ENCODE measurements at regions not wholly inside any gene's neighbourhood (a gene's known extent, or its start where the extent isn't known, plus 50 kb on each side); places are given as distances from the start of the nearest gene placed in this dataset.
A peak's percentile ranks its signal among the peaks of the same experiment; 100 is the strongest.

DNA sequence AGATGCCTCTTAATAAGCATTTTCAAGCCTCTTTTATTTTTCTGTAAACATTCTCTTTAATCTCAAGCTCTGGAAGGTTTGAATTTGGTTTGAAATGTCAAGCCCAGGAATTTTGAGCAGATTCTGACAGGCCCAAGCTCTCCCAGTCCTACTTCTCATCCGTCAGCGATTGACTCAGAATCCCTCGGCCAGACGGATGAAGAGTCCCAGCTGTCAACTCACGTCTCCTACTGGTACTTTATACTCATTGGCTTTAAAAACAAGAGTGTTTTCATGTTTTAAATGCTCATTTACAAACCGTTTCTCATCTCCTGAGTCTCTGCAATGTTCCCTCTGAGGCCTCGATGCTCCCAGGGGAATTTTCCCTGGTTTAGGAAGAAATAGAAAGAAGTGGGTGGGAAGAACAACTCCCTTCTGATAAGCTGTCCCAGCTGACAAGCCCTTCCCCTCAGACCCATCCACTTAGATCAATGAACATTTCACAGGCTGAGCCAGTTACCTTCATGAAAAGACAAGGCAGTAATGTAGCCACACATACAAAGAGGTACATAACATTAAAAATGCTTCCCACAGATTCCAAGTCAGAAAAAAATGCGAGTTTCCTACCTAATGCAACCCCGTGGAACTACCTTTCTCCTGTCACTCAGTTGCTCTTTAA lies 478.2 kb upstream of the DPH6 start:
- H3K27ac ChIP-seq = no peak overlapping the region
- no peaks in the 10 kb centered on the region for H3K4me1 ChIP-seq
- no peak for ATAC-seq
- no peak for FAIRE-seq
- no peak for DNase-seq (ENCODE audit: low read depth in 1 of 2, low spot score in 1 of 2)
- ChIA-PET CTCF (interaction anchor here (0.6 kb wide), 1 partner anchor 14 kb away, joined by 3 read pairs; no protein-coding TSS in a partner anchor), POLR2A (no interaction called here)
- no peak overlapping the region for H3K4me3 ChIP-seq
- TF ChIP-seq, protein P1, sequence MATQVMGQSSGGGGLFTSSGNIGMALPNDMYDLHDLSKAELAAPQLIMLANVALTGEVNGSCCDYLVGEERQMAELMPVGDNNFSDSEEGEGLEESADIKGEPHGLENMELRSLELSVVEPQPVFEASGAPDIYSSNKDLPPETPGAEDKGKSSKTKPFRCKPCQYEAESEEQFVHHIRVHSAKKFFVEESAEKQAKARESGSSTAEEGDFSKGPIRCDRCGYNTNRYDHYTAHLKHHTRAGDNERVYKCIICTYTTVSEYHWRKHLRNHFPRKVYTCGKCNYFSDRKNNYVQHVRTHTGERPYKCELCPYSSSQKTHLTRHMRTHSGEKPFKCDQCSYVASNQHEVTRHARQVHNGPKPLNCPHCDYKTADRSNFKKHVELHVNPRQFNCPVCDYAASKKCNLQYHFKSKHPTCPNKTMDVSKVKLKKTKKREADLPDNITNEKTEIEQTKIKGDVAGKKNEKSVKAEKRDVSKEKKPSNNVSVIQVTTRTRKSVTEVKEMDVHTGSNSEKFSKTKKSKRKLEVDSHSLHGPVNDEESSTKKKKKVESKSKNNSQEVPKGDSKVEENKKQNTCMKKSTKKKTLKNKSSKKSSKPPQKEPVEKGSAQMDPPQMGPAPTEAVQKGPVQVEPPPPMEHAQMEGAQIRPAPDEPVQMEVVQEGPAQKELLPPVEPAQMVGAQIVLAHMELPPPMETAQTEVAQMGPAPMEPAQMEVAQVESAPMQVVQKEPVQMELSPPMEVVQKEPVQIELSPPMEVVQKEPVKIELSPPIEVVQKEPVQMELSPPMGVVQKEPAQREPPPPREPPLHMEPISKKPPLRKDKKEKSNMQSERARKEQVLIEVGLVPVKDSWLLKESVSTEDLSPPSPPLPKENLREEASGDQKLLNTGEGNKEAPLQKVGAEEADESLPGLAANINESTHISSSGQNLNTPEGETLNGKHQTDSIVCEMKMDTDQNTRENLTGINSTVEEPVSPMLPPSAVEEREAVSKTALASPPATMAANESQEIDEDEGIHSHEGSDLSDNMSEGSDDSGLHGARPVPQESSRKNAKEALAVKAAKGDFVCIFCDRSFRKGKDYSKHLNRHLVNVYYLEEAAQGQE (IDR thresholded peaks at IDR 0.05) = no peak
- TF ChIP-seq, protein P2, sequence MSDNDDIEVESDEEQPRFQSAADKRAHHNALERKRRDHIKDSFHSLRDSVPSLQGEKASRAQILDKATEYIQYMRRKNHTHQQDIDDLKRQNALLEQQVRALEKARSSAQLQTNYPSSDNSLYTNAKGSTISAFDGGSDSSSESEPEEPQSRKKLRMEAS (IDR thresholded peaks at IDR 0.05) = no peak
- TF ChIP-seq, protein P3, sequence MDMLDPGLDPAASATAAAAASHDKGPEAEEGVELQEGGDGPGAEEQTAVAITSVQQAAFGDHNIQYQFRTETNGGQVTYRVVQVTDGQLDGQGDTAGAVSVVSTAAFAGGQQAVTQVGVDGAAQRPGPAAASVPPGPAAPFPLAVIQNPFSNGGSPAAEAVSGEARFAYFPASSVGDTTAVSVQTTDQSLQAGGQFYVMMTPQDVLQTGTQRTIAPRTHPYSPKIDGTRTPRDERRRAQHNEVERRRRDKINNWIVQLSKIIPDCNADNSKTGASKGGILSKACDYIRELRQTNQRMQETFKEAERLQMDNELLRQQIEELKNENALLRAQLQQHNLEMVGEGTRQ (IDR thresholded peaks at IDR 0.05) = no peak
- no peak for TF ChIP-seq MAFK (IDR thresholded peaks at IDR 0.05; ENCODE audit: partially characterized antibody)
- no peak for TF ChIP-seq POLR2AphosphoS2 (conservative IDR thresholded peaks at IDR 0.05; ENCODE audit: low read length)
- no peak for TF ChIP-seq MYC (IDR thresholded peaks at IDR 0.05; ENCODE audit: borderline replicate concordance, low read length)
- no peak for TF ChIP-seq CHD4 (IDR thresholded peaks at IDR 0.05; ENCODE audit: borderline replicate concordance)
- no peak for TF ChIP-seq RARB (CRISPR knock-in tag; IDR thresholded peaks at IDR 0.05)
- TF ChIP-seq EHF (CRISPR knock-in tag; IDR thresholded peaks at IDR 0.05) = no peak
- H3K4me2 ChIP-seq = no peak overlapping the region
- H3K9me3 ChIP-seq = no peaks in the 10 kb centered on the region
- 51% methylated on average over 9 of the region's 9 CpGs for WGBS (ENCODE audit: missing lambda C conversion rate)

DNA sequence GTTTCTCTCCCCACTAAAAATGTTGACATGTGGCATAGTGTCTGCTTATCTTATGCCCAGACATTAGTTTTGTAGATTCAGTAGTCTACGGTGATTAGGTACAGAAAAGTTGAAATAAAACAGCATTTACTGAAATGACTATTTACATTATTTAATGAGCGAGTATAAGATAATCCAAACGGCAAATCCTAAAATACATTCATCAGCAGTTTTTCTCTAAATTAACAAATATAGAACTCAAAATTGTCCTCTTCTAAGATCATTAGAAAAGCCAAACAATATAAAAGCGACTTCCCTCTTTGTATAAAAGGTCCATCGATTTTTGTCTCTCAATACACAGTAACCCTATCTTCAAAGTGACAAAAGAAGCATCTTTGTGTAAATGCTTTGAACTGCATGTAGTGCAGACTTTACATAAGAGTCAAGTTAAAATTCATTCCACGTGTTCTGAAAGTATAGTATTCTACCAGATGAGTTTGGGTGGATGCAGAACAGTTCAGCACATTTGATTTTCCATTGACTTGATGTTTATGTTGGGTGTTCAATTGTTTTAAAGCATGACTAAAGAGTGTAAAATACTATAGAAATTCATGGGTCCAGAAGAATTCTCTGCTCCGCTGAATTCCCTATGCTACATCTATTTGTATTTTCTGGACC lies 480.8 kb upstream of the DPH6 start:
- 54% methylated on average over 7 of the region's 7 CpGs for WGBS (ENCODE audit: missing lambda C conversion rate)
- DNase-seq (ENCODE audit: low read depth in 1 of 2, low spot score in 1 of 2) (no peak), FAIRE-seq (no peak), ATAC-seq (no peak)
- ChIA-PET POLR2A (no interaction called here), CTCF (no interaction called here)
- TF ChIP-seq HOXB5 (CRISPR knock-in tag; IDR thresholded peaks at IDR 0.05) (no peak), MAFK (IDR thresholded peaks at IDR 0.05; ENCODE audit: partially characterized antibody) (peak; percentile 65), TFCP2L1 (CRISPR knock-in tag; IDR thresholded peaks at IDR 0.05) (no peak)
- TF ChIP-seq, protein P3 (IDR thresholded peaks at IDR 0.05) = no peak
- Histone ChIP-seq H3K4me3 (no peak overlapping the region), H3K9me3 (no peaks in the 10 kb centered on the region), H3K27ac (no peak overlapping the region), H3K4me1 (no peaks in the 10 kb centered on the region), H3K4me2 (no peak overlapping the region)

DNA sequence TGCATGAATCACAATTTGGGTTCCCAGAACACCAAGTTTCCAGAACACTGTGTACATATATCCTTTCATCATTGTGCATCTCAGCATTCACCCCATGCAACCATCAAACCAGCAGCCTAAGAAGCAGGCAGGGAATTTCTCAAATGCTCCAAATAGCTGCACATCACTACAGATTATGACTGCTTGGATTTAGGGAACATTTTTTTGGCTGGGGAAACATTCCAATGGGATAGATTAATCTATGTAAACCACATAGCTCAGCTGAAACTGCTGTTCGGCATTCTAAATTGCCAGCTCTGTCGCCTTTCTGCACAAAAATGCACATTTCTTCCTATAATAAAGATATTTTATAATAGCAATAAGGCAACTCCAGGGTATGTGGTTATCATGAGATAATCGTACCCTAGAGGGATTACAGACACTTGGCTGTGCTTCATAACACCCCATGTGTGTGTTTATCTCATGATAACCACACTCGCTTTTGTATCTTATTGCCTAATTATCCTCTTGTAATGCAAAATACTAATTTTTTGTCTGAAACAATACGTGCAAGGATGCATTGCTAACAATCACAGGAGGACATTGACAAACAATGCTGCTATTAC lies 483.7 kb upstream of the DPH6 start:
- no peaks in the 10 kb centered on the region for H3K4me1 ChIP-seq
- POLR2A ChIA-PET = no interaction called here
- ATAC-seq = no peak
- no peak overlapping the region for H3K27ac ChIP-seq
- 65% methylated on average over 5 of the region's 5 CpGs for WGBS (ENCODE audit: missing lambda C conversion rate)
- no peak for DNase-seq (ENCODE audit: low read depth in 1 of 2, low spot score in 1 of 2)
- no peak overlapping the region for H3K4me3 ChIP-seq
- TF ChIP-seq POLR2AphosphoS2 (conservative IDR thresholded peaks at IDR 0.05; ENCODE audit: low read length) = no peak
- TF ChIP-seq FOSL2 (IDR thresholded peaks at IDR 0.05) = no peak
- no peak for TF ChIP-seq FOSL2 (CRISPR knock-in tag; IDR thresholded peaks at IDR 0.05)
- TF ChIP-seq, protein P3 (IDR thresholded peaks at IDR 0.05) = no peak
- TF ChIP-seq, protein P4, sequence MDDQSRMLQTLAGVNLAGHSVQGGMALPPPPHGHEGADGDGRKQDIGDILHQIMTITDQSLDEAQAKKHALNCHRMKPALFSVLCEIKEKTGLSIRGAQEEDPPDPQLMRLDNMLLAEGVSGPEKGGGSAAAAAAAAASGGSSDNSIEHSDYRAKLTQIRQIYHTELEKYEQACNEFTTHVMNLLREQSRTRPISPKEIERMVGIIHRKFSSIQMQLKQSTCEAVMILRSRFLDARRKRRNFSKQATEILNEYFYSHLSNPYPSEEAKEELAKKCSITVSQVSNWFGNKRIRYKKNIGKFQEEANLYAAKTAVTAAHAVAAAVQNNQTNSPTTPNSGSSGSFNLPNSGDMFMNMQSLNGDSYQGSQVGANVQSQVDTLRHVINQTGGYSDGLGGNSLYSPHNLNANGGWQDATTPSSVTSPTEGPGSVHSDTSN (IDR thresholded peaks at IDR 0.05) = no peak
- no peak for TF ChIP-seq ESRRA (IDR thresholded peaks at IDR 0.05; ENCODE audit: borderline replicate concordance, low read length)
- TF ChIP-seq, protein P5, sequence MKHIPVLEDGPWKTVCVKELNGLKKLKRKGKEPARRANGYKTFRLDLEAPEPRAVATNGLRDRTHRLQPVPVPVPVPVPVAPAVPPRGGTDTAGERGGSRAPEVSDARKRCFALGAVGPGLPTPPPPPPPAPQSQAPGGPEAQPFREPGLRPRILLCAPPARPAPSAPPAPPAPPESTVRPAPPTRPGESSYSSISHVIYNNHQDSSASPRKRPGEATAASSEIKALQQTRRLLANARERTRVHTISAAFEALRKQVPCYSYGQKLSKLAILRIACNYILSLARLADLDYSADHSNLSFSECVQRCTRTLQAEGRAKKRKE (CRISPR knock-in tag; IDR thresholded peaks at IDR 0.05; ENCODE audit: low read depth) = no peak
- no peak for TF ChIP-seq RAD21 (conservative IDR thresholded peaks at IDR 0.05 in 1 of 2, IDR thresholded peaks at IDR 0.05 in 1 of 2)
- TF ChIP-seq, protein P6, sequence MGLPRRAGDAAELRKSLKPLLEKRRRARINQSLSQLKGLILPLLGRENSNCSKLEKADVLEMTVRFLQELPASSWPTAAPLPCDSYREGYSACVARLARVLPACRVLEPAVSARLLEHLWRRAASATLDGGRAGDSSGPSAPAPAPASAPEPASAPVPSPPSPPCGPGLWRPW (IDR thresholded peaks at IDR 0.05) = no peak
- TF ChIP-seq EP300 (IDR thresholded peaks at IDR 0.05) = no peak
- no peak for TF ChIP-seq ZNF302 (CRISPR knock-in tag; IDR thresholded peaks at IDR 0.05)
- TF ChIP-seq TFCP2L1 (CRISPR knock-in tag; IDR thresholded peaks at IDR 0.05) = no peak
- no peak for FAIRE-seq
- no peak overlapping the region for H3K4me2 ChIP-seq
- no peaks in the 10 kb centered on the region for H3K9me3 ChIP-seq
- CTCF ChIA-PET = no interaction called here
